PFSK-1 (cell line): ENCODE measurements at regions not wholly inside any gene's neighbourhood (a gene's known extent, or its start where the extent isn't known, plus 50 kb on each side); places are given as distances from the start of the nearest gene placed in this dataset.

ENCODE experiments used
- FOXP2 ChIP-seq: optimal IDR thresholded peaks from 2 replicates; pipeline ENCODE3; 2011; ENCODE audit warnings: borderline replicate concordance, control low read depth, inconsistent platforms; ENCODE audit not compliant: insufficient read depth; ENCODE audit errors: extremely low read length, extremely low read depth
- POLR2AphosphoS5 ChIP-seq: IDR thresholded peaks from 2 replicates; pipeline ENCODE4 v1.6.1; 2012; ENCODE audit warnings: low read depth, mild to moderate bottlenecking, control low read depth, low read length, moderate library complexity
- REST ChIP-seq, 2 experiments: IDR thresholded peaks; 2 replicates each; pipeline versions ENCODE4 v1.6.1 to v1.8.0; 2011 to 2012; ENCODE audit warnings: low read depth in 2 of 2, low read length in 2 of 2, control low read depth in 1 of 2, inconsistent platforms in 1 of 2, mild to moderate bottlenecking in 1 of 2, moderate library complexity in 1 of 2; ENCODE audit not compliant: insufficient read depth in 1 of 2
- SIN3A ChIP-seq: IDR thresholded peaks from 2 replicates; pipeline ENCODE4 v1.6.1; 2012; ENCODE audit warnings: mild to moderate bottlenecking, low read length, moderate library complexity, borderline replicate concordance; ENCODE audit not compliant: insufficient read depth
- TAF1 ChIP-seq: IDR thresholded peaks from 2 replicates; pipeline ENCODE4 v1.6.1; 2012; ENCODE audit warnings: low read length, control low read depth, borderline replicate concordance; ENCODE audit not compliant: insufficient read depth

- TF ChIP-seq FOXP2 (no peak), REST (IDR thresholded peaks at IDR 0.05; ENCODE audit: insufficient read depth in 1 of 2, low read depth in 2 of 2, low read length in 2 of 2) (no peak), SIN3A (no peak), TAF1 (no peak), POLR2AphosphoS5 (no peak)
Measured at GRCh38 chr9:108687006-108687987, 168.5 kb downstream of the ACTL7B start.

GRCh38 chr9:108684288-108685025 is 171.3 kb downstream of the ACTL7B start:
- TF ChIP-seq REST (IDR thresholded peaks at IDR 0.05; ENCODE audit: insufficient read depth in 1 of 2, low read depth in 2 of 2, low read length in 2 of 2) (no peak), SIN3A (no peak), TAF1 (no peak), FOXP2 (no peak), POLR2AphosphoS5 (no peak)

GRCh38 chr9:108683245-108683644 is 172.5 kb downstream of the ACTL7B start:
- no peak for TF ChIP-seq TAF1
- TF ChIP-seq POLR2AphosphoS5, result no peak
- no peak for TF ChIP-seq REST (IDR thresholded peaks at IDR 0.05; ENCODE audit: insufficient read depth in 1 of 2, low read depth in 2 of 2, low read length in 2 of 2)
- TF ChIP-seq SIN3A, result no peak
- no peak for TF ChIP-seq FOXP2

GRCh38 chr9:108681851-108682590 is 173.8 kb downstream of the ACTL7B start:
- TF ChIP-seq TAF1 (no peak), REST (IDR thresholded peaks at IDR 0.05; ENCODE audit: insufficient read depth in 1 of 2, low read depth in 2 of 2, low read length in 2 of 2) (no peak), FOXP2 (no peak), SIN3A (no peak), POLR2AphosphoS5 (no peak)
